HG03442 (cell line): ENCODE measurements at regions not wholly inside any gene's neighbourhood (a gene's known extent, or its start where the extent isn't known, plus 50 kb on each side); places are given as distances from the start of the nearest gene placed in this dataset.

Source experiments
- ATAC-seq: cut with Tn5 transposase; IDR thresholded peaks from one replicate; pipeline ENCODE4 v1.9.1; 2021; ENCODE audit warnings: mild to moderate bottlenecking, moderate library complexity; ENCODE audit not compliant: unreplicated experiment

DNA sequence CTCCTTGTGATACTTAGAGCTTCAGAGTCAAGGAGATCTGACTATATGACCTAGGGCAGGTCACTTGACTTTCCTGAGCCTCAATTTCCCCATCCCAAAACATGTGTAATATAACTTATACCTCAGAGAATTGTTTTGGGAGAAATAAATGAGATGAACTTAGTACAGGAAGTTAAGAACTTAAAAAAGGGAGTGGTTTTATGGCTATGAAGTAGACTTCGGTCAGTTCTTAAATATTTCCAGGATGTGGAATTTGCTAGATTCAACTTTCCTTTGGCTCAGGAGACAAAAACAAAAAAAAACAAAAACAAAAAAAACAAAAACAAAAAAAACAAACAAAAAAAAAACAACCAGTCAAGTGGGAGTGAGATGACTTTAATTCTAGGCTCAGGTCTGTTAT lies 116.7 kb downstream of the EDEM1 start:
- no peak for ATAC-seq

- peak; percentile 88 for ATAC-seq
These were observed 117.5 kb downstream of the EDEM1 start for GRCh38 chr3:5304789-5305683.

- ATAC-seq: no peak
These were observed 118.1 kb downstream of the EDEM1 start for GRCh38 chr3:5305684-5305989.

DNA sequence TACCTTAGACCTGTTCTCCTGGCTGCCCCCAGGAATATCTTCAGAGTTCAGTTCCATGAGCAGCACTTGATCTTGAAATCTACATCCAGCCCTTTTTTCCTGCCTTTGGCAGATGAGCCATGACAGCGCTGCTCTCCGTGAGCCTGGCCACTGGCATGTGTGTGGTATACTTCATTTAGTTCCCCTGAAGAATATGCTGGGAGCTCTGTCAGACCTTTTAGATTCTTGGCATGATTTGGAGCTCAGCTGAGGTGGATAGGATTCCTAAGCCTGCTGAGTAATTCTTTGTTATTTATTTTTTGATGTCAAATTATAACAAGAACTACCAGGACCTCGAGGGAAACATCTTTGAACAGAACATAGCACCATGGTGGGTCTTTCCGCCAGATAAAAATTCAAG lies 121.7 kb downstream of the EDEM1 start:
- ATAC-seq: no peak

DNA sequence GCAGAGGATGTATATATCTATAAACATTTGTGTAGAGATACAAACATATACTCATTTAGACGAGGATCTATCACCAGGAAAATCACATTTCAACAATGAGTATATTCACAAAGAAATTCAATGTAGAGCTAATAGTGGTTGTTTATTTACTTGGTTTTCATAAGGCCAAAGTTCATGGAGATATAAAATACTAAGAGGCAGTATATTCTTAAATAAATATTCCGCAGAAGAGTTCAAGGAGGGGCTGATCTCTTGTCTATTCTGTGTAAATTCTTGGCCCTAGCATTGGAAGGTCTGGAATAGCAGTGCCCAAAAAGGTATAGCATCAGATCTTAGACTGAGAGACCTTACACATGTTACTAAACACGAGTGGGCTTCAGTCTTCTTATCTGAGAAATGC lies 122.1 kb downstream of the EDEM1 start:
- ATAC-seq: no peak

DNA sequence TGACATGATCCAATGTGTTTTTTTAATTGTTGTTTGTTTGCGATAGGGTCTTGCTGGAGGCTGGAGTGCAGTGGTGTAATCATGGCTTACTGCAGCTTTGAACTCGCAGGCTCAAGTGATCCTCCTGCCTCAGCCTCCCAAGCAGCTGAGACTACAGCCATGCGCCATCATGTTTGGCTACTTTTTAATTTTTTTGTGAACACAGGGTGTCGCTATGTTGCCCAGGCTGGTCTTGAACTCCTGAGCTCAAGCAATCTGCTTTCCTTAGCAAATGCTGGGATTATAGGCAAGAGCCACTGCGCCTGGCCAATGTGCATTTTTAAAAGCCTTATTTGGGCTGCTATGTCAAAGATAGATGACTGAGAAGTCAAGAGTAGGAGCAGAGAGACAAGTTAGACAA lies 123.0 kb downstream of the EDEM1 start:
- ATAC-seq: no peak

DNA sequence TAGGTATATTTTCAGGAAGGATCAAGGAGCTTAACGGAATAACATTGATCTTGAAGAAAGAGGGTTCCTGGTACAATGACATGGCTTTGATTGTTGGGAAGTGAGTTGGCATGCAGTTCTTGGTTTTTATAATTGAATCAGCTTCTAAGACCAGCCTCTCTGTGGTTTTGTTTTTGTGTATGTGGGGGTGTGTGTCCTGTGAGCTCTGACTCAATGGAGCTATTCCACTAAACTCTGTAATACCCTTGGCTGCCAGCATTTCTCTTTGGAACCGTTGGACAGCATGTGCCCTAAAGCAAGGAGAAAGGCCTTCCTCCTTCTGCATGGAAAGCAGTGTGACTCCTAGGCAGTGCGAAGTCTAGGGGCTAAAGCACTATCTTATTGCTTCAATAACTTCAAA lies 124.8 kb downstream of the EDEM1 start:
- no peak for ATAC-seq

- no peak for ATAC-seq
These were observed 127.4 kb downstream of the EDEM1 start for GRCh38 chr3:5314897-5315296.

GRCh38 chr3:5317557-5317956 lies 130.1 kb downstream of the EDEM1 start:
- ATAC-seq: no peak

DNA sequence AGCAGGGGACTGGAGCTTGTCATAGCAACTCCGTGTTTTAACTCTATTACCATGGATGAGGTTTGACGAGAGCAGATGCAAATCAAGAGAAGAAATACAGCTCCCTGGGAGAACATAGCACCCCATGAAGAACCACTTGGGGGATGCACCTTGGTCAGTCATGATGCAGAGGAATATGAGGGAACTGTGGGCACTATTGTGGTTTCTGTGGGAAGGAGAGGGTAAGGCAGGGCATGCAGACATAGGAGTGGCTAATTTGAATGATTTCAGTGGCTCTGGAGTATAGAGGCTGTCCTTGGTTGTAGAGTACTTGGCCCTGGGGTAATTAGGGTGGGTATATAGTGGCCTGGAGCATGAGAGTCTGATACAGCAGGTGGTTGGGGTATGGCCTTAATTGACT lies 131.9 kb downstream of the EDEM1 start:
- ATAC-seq: no peak

GRCh38 chr3:5321666-5322340 lies 134.3 kb downstream of the EDEM1 start:
- no peak for ATAC-seq

DNA sequence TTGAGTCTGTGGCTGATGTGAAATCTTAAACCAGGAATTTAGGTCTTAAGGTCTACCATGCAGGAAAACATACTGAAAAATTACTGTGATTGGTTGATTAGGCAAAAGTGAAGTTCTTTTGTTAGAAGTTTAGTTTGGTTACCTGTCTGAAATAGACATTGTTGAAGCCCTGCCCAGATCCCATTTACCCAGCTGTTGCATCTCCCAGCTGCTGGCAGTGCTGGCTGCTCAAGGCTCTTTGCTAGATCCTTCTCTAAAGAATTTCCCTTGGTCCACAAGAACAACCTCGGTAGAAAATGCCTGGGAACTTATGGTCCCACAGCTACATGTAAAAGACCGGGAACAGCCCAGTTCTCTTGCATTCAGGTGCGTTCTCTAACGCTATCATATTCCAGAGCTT lies 137.3 kb downstream of the EDEM1 start:
- ATAC-seq: no peak

DNA sequence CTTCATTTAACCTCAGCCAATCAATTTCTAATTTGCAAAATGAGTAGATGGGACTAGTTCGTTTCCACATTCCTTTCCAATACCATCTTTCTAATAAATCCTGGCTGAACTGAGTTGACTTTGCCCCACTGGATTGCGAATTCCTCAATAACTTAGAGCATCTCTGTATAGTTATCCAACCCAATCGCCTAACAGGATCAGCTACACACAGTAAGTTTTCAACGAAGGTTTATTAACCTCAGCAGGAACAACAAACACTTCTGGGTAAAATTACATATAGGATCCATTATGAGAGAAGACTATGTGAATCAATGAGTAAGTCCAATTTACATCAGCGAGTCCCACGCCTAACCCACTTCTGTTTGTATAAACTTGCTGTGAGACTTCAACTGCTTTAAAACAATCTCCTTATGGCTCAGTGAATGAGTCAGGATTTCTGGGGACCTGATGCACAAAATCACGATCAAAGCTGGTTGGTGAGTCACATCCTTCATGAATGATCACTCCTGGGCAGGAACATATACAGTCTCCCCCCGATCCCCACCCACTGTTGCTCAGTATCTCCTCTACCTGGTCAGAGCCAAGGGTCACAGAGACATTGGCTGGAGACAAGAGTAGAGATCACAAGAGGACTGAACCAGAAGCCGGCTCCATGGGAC lies 142.8 kb downstream of the EDEM1 start:
- ATAC-seq: no peak

- ATAC-seq: no peak
These were observed 144.2 kb downstream of the EDEM1 start for GRCh38 chr3:5331567-5332269.

DNA sequence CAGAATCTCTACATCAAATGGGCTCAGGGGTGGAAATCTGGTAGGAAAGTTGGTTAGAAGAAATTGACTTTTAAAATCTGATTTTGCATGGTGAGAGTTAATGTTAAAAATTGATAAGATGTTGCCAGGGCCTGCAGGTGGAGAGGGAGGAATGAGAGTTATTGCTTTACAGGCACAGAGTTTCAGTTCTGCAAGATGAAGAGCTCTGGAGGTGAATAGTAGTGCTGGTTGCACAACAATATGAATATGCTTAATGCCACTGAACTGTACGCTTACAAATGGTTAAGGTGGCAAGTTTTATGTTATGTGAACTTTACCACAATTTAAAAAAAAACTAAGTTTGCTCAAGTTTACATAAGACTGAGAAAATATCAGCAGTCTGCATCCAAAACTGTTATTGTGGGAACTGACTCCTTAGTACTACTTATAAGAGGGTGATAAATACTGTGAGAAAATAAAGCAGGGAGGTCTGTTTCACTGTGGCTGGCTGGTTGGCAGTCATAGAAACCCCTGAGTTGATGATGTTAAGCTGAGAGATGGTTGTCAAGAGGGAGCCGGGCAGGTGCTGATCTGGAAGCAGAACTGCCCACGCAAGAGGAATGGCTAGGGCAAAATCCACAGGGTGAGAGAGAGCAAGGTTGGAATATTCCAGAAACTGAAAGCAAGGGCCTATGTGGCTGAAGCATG lies 144.9 kb downstream of the EDEM1 start:
- no peak for ATAC-seq

- no peak for ATAC-seq
These were observed 152.5 kb downstream of the EDEM1 start for GRCh38 chr3:5339967-5340535.

DNA sequence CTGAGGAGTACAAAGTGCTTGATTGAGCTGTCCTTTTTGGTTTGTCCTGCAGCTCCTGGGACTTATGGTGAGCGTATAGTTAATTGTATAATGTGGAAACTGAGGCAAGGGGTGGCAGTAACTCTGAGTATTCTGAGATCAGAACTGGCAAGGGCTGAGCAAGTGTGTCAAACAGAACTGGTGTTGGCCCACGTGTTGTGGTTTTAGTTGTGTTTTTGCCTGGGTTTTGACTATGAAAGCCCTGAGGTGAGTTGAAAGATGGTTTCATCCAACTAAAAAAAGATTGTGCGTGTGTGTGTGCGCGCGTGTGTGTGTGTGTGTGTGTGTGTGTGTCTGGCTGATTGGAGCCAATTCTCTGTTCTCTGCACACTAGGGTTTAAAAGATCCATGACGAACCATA lies 154.1 kb downstream of the EDEM1 start:
- ATAC-seq: no peak

DNA sequence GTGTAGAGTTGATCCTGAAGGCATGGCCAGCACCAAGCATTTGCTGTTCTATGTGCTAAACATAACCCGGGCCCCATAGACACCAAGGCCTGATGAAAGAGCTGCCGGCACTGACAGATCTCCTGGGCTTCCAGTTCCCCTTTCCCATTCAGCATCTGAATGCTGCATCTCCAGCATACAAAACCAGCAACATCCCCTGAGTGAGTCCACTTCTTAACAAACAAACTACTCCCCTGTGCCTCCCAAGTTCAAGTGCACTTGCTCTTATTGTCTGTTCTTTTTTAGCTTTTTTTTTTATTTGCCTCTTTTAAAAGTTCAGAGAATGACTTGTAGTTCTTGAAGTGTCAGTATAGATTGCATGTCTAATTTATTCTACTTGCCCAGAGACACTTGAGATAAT lies 156.0 kb downstream of the EDEM1 start:
- no peak for ATAC-seq

DNA sequence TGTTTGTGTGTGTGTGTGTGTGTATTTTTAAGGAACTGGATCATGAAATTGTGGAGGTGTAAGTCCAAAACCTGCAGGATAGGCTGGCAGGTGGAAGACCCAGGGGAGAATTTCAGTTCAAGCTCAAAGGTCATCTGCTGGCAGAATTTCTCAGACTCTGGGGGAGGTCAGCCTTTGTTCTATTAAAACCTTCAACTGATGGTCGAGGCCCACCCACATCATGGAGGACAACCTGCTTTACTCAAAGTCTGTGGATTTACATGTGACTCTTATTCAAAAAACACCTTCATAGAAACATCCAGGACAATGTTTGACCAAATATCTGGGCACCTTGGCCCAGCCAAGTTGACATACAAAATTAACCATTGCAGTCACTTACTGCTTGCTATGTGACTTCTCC lies 157.2 kb downstream of the EDEM1 start:
- ATAC-seq: no peak

- ATAC-seq: no peak
These were observed 160.0 kb downstream of the EDEM1 start for GRCh38 chr3:5347486-5347885.
